A204.1 (cell line): ENCODE measurements at regions not wholly inside any gene's neighbourhood (a gene's known extent, or its start where the extent isn't known, plus 50 kb on each side); places are given as distances from the start of the nearest gene placed in this dataset.

Source experiments
- FAIRE-seq: peaks from 2 replicates; lab custom pipeline; 2012; peaks lifted over from hg19 to GRCh38; lab: Jason Lieb, UNC

GRCh38 chr2:16272038-16272788 lies 331.9 kb downstream of the MYCN start:
- FAIRE-seq = no peak

- no peak for FAIRE-seq
Observed at GRCh38 chr2:16271231-16271896, 331.0 kb downstream of the MYCN start.

GRCh38 chr2:16270441-16270840 lies 330.1 kb downstream of the MYCN start:
- no peak for FAIRE-seq

GRCh38 chr2:16268301-16269000 lies 328.1 kb downstream of the MYCN start:
- FAIRE-seq = no peak

GRCh38 chr2:16266571-16266970 lies 326.2 kb downstream of the MYCN start:
- no peak for FAIRE-seq

- no peak for FAIRE-seq
Observed at GRCh38 chr2:16264931-16265540, 324.7 kb downstream of the MYCN start.

GRCh38 chr2:16264491-16264890 lies 324.1 kb downstream of the MYCN start:
- FAIRE-seq = no peak

- FAIRE-seq = no peak
Observed at GRCh38 chr2:16263241-16263890, 323.0 kb downstream of the MYCN start.

GRCh38 chr2:16262526-16263178 lies 322.3 kb downstream of the MYCN start:
- no peak for FAIRE-seq

GRCh38 chr2:16261791-16262190 lies 321.4 kb downstream of the MYCN start:
- no peak for FAIRE-seq

GRCh38 chr2:16261071-16261470 lies 320.7 kb downstream of the MYCN start:
- no peak for FAIRE-seq

GRCh38 chr2:16260041-16260830 lies 319.9 kb downstream of the MYCN start:
- no peak for FAIRE-seq

- FAIRE-seq = no peak
Observed at GRCh38 chr2:16259010-16259409, 318.7 kb downstream of the MYCN start.

- no peak for FAIRE-seq
Observed at GRCh38 chr2:16258350-16258749, 318.0 kb downstream of the MYCN start.

GRCh38 chr2:16257322-16258028 lies 317.1 kb downstream of the MYCN start:
- no peak for FAIRE-seq

- no peak for FAIRE-seq
Observed at GRCh38 chr2:16256601-16257321, 316.4 kb downstream of the MYCN start.

GRCh38 chr2:16255120-16255519 lies 314.8 kb downstream of the MYCN start:
- FAIRE-seq = no peak

GRCh38 chr2:16254356-16254965 lies 314.1 kb downstream of the MYCN start:
- no peak for FAIRE-seq

GRCh38 chr2:16253291-16253690 lies 312.9 kb downstream of the MYCN start:
- FAIRE-seq = no peak
